HCT116 (cell line): ENCODE measurements at regions not wholly inside any gene's neighbourhood (a gene's known extent, or its start where the extent isn't known, plus 50 kb on each side); places are given as distances from the start of the nearest gene placed in this dataset.

ENCODE experiments used
- EZH2 ChIP-seq: fragments of 200-600 bp; sonication (generic); IDR thresholded peaks from 2 replicates; pipeline ENCODE4 v1.6.1; 2017; ENCODE audit warnings: antibody characterized with exemption, mixed run types
- EZH2phosphoT487 ChIP-seq: fragments of 200-600 bp; IDR thresholded peaks from 2 replicates; pipeline ENCODE4 v1.6.1; 2018; ENCODE audit warnings: antibody characterized with exemption, borderline replicate concordance
- POLR2A ChIP-seq: IDR thresholded peaks from 2 replicates; pipeline ENCODE4 v1.7.0; 2011; ENCODE audit warnings: borderline replicate concordance; ENCODE audit not compliant: insufficient read depth, insufficient read length; ENCODE audit errors: extremely low read depth
- POLR2AphosphoS5 ChIP-seq: IDR thresholded peaks from 2 replicates; pipeline ENCODE4 v1.6.1; 2011; ENCODE audit warnings: mild to moderate bottlenecking, low read depth, low read length, moderate library complexity
- RAD21 ChIP-seq: IDR thresholded peaks from 2 replicates; pipeline ENCODE4 v1.6.1; 2012; ENCODE audit warnings: low read depth, mild to moderate bottlenecking
- TCF7L2 ChIP-seq: IDR thresholded peaks from 2 replicates; pipeline ENCODE4 v1.7.0; 2011; ENCODE audit warnings: borderline replicate concordance, inconsistent platforms; ENCODE audit not compliant: insufficient read depth, insufficient read length; ENCODE audit errors: extremely low read depth
- TF ChIP-seq, protein P1 (sequence below), 3 experiments: fragments of 200-600 bp in 1 of 3; sonication (generic) in 1 of 3; IDR thresholded peaks in 2 of 3; conservative IDR thresholded peaks in 1 of 3; 2 replicates each; pipeline ENCODE4 v1.5.1; 2012 to 2017; ENCODE audit warnings: low read depth in 2 of 3, low read length in 2 of 3, antibody characterized with exemption in 1 of 3, borderline replicate concordance in 1 of 3, control low read depth in 1 of 3, mild to moderate bottlenecking in 1 of 3, mixed read lengths in 1 of 3, mixed run types in 1 of 3, moderate library complexity in 1 of 3; ENCODE audit not compliant: insufficient read depth in 1 of 3

DNA sequence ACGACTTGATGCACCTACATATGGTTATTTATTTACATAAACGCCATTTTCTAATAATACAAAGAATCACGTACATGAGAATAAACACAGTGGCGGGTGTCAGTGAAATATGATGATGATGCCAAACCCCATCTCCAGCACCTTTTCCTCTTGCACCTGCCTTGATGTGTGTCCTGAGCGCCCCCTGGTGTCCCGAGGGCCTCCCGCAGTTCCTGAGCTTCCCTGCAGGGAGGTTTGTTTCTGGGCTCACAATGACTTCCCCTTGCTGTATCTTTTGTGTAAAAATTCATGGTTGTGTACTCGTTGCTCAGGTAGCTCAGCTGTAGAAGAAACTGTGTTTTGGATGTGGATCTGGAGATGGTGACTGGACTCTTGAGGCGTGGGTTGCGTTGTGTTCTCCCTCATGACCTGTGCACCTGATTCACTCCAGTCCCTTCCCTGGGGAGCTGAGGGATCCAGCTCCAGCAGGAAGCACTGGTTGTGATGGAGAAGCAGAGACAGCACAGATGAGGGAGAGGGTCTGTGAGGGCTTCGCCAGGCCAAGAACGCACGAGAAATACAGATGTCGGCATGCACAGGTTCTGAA, 1037.8 kb downstream of the TMEM121 start:
- TF ChIP-seq TCF7L2 (no peak), EZH2phosphoT487 (no peak), EZH2 (no peak), POLR2AphosphoS5 (no peak), RAD21 (no peak), POLR2A (no peak)
- TF ChIP-seq, protein P1, sequence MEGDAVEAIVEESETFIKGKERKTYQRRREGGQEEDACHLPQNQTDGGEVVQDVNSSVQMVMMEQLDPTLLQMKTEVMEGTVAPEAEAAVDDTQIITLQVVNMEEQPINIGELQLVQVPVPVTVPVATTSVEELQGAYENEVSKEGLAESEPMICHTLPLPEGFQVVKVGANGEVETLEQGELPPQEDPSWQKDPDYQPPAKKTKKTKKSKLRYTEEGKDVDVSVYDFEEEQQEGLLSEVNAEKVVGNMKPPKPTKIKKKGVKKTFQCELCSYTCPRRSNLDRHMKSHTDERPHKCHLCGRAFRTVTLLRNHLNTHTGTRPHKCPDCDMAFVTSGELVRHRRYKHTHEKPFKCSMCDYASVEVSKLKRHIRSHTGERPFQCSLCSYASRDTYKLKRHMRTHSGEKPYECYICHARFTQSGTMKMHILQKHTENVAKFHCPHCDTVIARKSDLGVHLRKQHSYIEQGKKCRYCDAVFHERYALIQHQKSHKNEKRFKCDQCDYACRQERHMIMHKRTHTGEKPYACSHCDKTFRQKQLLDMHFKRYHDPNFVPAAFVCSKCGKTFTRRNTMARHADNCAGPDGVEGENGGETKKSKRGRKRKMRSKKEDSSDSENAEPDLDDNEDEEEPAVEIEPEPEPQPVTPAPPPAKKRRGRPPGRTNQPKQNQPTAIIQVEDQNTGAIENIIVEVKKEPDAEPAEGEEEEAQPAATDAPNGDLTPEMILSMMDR (IDR thresholded peaks at IDR 0.05 in 2 of 3, conservative IDR thresholded peaks at IDR 0.05 in 1 of 3; ENCODE audit: borderline replicate concordance in 1 of 3, insufficient read depth in 1 of 3, low read depth in 2 of 3, low read length in 2 of 3) = peak in 2 of 3 experiments; percentile 43 to 48; a peak in 4 of 6 replicates
